ENCODE measurements at regions not wholly inside any gene's neighbourhood (a gene's known extent, or its start where the extent isn't known, plus 50 kb on each side); places are given as distances from the start of the nearest gene placed in this dataset.

GRCh38 chr13:30009411-30009810 is 159.0 kb upstream of the UBL3 start:
- DNase-seq (ENCODE audit: low read depth, low spot score), result no peak
- Histone ChIP-seq H3K27me3 (ENCODE audit: control insufficient read depth in 2 of 2, insufficient read depth in 2 of 2, low read length in 2 of 2) (peaks cover 0 to 7% of the 10 kb centered on the region in 2 experiments), H3K36me3 (ENCODE audit: control insufficient read depth in 2 of 2, extremely low read depth in 1 of 2, insufficient read depth in 2 of 2, low read length in 2 of 2) (no peaks in the 10 kb centered on the region), H3K79me2 (ENCODE audit: control insufficient read depth, insufficient read depth, low read length) (no peaks in the 10 kb centered on the region), H3K27ac (ENCODE audit: insufficient read depth, low read depth, low read length) (no peak overlapping the region), H3K9ac (replicated peaks; ENCODE audit: extremely low read depth, insufficient read depth, low read length) (no peak overlapping the region), H3K4me2 (ENCODE audit: insufficient read depth, low read length) (no peak overlapping the region), H2AFZ (ENCODE audit: low read depth, low read length) (no peak overlapping the region), H4K20me1 (replicated peaks; ENCODE audit: control insufficient read depth, extremely low read depth, insufficient read depth, low read length) (no peaks in the 10 kb centered on the region), H3K9me1 (replicated peaks; ENCODE audit: control insufficient read depth, extremely low read depth, insufficient read depth, low read length) (no peaks in the 10 kb centered on the region), H3K4me1 (ENCODE audit: control insufficient read depth, extremely low read depth, insufficient read depth, low read length) (no peaks in the 10 kb centered on the region), H3K4me3 (replicated peaks in 1 of 3; ENCODE audit: insufficient read depth in 1 of 3, low read depth in 1 of 3, low read length in 3 of 3) (no peak overlapping the region), H3K9me3 (replicated peaks; ENCODE audit: control insufficient read depth, insufficient read depth, low read length) (no peaks in the 10 kb centered on the region)
- BruUV-seq (replicated peaks), result no TSS peak
- ChIA-PET CTCF (no interaction called here), POLR2A (no interaction called here)
- TF ChIP-seq POLR2A (IDR thresholded peaks at IDR 0.05; ENCODE audit: low read depth, low read length), result no peak
- no peak for FAIRE-seq
- intact Hi-C loops (cut with micrococcal nuclease) (no loop called here), dilution Hi-C loops (cut with MboI; ENCODE audit: extremely low pct_ligation_motif_present, low sequenced_read_pairs) (no loop called here)

- Histone ChIP-seq H3K9ac (replicated peaks; ENCODE audit: extremely low read depth, insufficient read depth, low read length) (no peak overlapping the region), H3K9me1 (replicated peaks; ENCODE audit: control insufficient read depth, extremely low read depth, insufficient read depth, low read length) (no peaks in the 10 kb centered on the region), H2AFZ (ENCODE audit: low read depth, low read length) (no peak overlapping the region), H3K36me3 (ENCODE audit: control insufficient read depth in 2 of 2, extremely low read depth in 1 of 2, insufficient read depth in 2 of 2, low read length in 2 of 2) (no peaks in the 10 kb centered on the region), H4K20me1 (replicated peaks; ENCODE audit: control insufficient read depth, extremely low read depth, insufficient read depth, low read length) (no peaks in the 10 kb centered on the region), H3K27ac (ENCODE audit: insufficient read depth, low read depth, low read length) (no peak overlapping the region), H3K4me3 (replicated peaks in 1 of 3; ENCODE audit: insufficient read depth in 1 of 3, low read depth in 1 of 3, low read length in 3 of 3) (no peak overlapping the region), H3K9me3 (replicated peaks; ENCODE audit: control insufficient read depth, insufficient read depth, low read length) (no peaks in the 10 kb centered on the region), H3K27me3 (ENCODE audit: control insufficient read depth in 2 of 2, insufficient read depth in 2 of 2, low read length in 2 of 2) (peaks cover 0 to 7% of the 10 kb centered on the region in 2 experiments), H3K4me1 (ENCODE audit: control insufficient read depth, extremely low read depth, insufficient read depth, low read length) (no peaks in the 10 kb centered on the region), H3K4me2 (ENCODE audit: insufficient read depth, low read length) (no peak overlapping the region), H3K79me2 (ENCODE audit: control insufficient read depth, insufficient read depth, low read length) (no peaks in the 10 kb centered on the region)
- CTCF ChIA-PET, result interaction anchor here (1.3 kb wide), 1 partner anchor 8 kb away, joined by 4 read pairs; no protein-coding TSS in a partner anchor
- no peak for TF ChIP-seq EZH2 (IDR thresholded peaks at IDR 0.05; ENCODE audit: borderline replicate concordance, low read depth, low read length, severe bottlenecking)
- no peak for TF ChIP-seq POLR2A (IDR thresholded peaks at IDR 0.05; ENCODE audit: low read depth, low read length)
- no peak for TF ChIP-seq POLR2AphosphoS5 (IDR thresholded peaks at IDR 0.05; ENCODE audit: insufficient read depth, low read depth, low read length)
- FAIRE-seq (no peak), DNase-seq (ENCODE audit: low read depth, low spot score) (no peak)
- no TSS peak for BruUV-seq (replicated peaks)
- POLR2A ChIA-PET, result no interaction called here
- intact Hi-C loops (cut with micrococcal nuclease), result no loop called here
- dilution Hi-C loops (cut with MboI; ENCODE audit: extremely low pct_ligation_motif_present, low sequenced_read_pairs), result no loop called here
Measured at GRCh38 chr13:30006246-30006645, 155.8 kb upstream of the UBL3 start.
